ENCODE measurements at regions not wholly inside any gene's neighbourhood (a gene's known extent, or its start where the extent isn't known, plus 50 kb on each side); places are given as distances from the start of the nearest gene placed in this dataset.

DNA sequence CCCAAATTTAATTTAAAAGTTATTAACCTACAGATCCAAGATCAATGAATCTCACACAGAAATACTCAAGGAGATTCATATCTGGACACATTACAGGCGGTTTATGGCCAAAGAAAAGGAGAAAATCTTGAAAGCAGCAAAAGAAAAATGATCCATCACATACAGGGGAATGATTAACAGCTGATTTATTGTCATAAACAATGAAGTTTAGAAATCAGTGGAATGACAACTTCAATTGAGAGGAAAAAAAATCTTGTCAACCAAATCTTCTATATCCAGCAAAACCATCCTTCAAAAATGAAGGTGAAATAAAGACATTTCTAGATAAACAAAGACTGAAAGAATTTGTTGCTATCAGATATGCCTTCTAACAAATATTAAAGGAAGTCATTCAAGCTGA, 156.2 kb upstream of the SEMA6D start:
- DNase-seq, result no peak

DNA sequence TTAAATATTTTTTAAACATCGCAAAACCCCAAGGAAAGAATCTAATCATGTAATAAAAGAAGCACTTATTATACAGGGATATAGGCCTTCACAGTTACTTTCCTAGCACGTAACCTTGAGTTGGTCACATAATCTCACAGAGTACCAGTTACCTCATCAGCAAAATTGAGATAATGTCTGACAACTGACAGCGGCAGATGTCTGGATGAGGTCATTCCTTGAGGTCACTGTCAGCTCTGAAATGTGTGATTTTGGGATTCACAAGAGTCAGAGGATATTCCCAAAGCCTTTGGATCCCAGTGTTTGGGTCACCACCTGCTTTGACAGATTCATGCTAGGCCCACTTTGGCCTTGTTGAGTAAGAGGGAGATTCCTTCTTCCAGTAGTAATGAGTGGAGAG, 151.4 kb upstream of the SEMA6D start:
- no peak for DNase-seq

DNA sequence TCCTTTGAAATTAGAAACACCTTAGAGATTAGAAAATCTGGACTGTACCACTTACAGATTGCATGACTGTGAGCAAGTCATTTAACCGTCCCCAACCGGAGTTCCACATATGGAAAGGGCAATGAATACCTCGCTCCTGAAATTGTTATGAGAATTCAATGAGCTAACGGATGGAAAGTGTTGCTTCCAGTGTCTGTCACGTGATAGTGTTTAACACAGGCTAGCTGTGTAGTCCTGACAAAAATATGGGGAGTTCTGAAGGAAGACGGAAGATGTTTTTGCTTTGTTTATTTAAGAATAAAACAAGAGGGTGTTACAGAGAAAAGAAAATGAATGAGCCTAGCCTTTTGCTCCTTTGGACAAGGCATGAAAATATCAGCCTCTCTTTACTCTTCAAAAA, 150.7 kb upstream of the SEMA6D start:
- DNase-seq, result no peak

DNA sequence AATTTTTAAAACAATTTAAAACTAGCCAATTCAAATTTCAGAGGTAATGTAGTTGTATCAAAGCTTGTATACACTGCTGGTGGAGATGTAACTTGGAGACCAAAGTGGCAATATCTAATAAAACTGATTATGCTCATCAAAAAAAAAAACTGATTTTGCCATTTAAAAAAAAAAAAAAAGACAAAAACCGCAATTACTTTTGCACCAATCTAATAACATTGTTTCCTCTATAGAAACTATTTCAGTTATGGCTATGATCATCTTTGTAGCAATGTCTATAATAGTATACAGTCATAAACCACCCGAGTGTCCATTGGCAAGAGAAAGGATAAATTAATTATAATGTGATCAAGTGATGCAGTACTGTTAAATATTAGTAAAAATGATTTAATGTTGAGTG, 149.3 kb upstream of the SEMA6D start:
- DNase-seq, result no peak

DNA sequence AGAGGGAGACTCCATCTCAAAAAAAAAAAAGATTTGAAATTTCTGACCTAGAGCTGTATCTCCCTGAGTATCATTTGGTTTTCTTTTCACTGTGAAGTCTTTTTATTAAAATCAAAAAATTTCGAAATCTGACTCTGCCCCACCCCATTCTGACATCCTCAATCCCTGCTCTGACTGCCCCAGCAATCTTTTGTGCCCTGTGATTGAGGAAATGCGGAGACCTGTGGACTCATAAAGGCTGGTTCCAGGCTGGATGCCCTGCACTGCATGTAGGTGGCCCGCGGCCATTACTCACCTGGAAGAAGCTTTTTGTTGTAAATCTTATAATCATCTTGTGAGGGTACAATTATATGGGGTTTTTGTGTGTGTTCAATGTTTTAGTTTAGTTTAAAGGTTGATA, 147.3 kb upstream of the SEMA6D start:
- no peak for DNase-seq

- DNase-seq, result no peak
Observed at GRCh38 chr15:47570451-47570850, 146.9 kb upstream of the SEMA6D start.

DNA sequence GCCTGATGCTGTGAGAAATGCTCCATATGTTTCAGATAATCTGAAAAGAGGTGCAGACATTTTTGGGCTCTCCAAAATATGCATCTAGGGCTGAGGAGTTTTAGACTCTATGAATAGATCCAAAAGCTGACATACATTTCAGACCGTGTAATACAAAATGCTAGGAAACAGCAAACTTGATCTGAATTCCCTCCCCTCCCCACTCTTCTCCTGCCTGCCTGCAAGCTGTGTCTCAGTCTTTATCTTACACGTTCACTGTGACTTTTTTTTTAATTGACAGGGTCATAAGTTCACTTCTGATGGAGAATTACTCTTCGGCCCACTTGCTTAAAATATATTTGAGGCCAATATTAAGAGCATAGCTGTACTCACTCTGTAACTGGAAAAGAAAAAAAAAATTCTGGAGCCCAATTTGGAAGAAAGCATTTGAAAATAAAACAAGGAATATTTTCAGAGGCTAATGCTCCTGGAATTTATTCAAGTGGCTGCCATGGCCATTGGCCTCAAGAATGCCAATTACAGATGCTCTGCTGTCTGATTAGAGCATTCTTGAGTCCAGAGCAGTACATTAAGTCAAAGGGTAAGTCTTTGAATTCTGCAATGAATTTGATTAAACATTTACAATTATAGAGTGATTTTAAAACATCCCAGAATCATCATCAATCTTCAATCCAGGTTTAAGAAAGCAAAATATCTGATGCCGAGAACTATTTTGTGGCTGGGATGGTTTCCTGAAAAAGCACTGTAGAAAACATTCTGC, 146.2 kb upstream of the SEMA6D start:
- DNase-seq, result no peak

DNA sequence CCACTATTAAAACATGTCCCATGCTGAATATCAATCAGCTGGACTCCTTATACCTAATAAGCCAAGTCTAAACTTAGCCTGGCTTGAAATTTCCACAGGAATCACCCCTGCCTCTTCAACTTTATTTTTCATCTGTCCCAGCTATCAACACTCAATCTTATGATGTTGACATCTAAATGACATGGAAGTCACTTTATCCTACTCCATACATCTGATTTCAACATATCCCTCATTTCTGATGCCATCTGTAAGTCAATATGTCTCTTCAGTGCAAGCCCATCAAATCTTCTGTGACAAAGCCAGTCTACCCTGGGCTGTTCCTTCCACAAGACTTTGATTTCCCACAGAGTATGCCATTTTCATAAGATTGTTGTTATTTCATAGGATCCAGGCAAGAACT, 143.6 kb upstream of the SEMA6D start:
- no peak for DNase-seq

DNA sequence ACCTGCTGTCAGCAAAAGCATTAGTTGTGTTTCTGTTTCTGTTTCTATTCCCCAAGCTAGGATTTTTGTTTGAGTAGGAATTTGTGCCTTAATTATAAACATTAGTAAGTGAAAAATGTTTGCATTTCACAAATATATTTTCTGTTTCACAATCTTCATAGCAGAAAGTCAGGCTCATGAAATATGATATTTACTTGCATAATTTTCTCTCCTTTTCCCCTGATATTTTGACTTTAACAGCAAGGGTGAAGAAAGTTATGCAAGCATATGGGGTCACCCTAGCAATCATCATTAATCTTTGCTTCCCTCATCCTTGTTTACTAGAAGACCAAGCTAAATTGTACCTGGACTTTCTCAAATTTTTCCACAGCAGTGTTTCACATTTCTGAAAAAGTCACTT, 140.3 kb upstream of the SEMA6D start:
- no peak for DNase-seq

DNA sequence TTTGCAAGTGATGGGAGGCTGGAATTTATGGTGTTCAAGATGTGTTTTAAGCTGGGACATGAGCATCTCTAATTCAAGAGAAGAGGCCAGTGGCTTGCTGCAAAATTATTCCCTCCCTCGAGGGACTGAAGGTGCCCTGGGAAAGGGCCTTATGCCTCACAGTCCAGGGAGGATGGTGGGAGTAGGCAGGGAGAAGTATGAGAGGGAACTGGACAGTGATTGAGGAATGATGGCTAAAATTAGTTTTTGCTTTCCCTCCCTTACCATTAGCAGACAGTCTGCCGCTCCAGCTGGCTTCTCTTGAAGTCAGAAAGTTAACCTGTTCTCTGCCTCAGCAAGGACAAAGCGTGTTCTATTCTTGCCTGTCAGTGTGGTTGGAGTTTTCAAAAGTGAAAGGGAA, 139.8 kb upstream of the SEMA6D start:
- DNase-seq, result no peak

GRCh38 chr15:47582233-47582632, 135.1 kb upstream of the SEMA6D start:
- no peak for DNase-seq

DNA sequence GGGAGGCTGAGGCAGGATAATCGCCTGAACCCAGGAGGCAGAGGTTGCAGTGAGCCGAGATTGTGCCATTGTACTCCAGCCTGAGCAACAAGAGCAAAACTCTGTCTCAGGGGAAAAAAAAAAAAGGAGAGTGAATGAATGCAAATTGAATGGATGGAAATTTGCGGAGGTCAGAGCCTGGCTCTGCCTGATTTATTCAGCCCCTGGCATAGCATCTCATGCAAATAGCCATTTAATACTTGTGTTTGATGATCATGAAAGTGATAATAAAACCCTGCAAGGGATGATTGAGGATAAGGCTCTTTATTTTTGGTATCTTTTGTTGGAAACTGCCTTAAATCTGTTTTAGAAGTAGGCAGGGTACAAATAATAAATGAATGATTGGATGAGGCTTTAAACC, 133.0 kb upstream of the SEMA6D start:
- no peak for DNase-seq

DNA sequence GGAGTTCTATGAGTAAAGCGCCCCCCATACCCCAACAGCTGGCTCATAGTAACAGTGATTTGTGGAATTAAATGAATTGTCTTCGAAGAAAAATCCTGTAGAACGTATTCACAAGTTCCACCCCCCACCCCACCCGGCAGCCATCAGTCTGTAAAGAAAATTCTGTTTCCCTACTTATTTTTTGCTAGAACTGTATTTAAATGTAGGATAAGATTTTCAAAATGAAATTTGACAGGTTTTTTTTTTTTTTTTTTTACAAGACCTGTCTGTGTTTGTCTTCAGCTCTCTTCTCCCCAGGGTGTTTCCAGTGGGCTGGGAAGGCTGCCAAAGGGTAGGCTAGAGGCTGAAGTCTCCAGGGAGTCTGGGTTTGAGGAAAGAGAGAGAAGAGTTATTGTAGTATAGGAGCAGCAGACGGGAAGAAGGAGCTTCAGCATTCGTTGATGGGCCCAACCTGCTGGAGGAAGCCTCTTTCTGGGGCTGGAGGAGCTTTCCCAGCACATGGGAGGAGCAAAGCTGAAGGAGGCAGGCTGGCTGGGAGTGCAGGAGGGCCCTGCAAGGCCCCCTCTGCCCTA, 130.6 kb upstream of the SEMA6D start:
- no peak for DNase-seq

DNA sequence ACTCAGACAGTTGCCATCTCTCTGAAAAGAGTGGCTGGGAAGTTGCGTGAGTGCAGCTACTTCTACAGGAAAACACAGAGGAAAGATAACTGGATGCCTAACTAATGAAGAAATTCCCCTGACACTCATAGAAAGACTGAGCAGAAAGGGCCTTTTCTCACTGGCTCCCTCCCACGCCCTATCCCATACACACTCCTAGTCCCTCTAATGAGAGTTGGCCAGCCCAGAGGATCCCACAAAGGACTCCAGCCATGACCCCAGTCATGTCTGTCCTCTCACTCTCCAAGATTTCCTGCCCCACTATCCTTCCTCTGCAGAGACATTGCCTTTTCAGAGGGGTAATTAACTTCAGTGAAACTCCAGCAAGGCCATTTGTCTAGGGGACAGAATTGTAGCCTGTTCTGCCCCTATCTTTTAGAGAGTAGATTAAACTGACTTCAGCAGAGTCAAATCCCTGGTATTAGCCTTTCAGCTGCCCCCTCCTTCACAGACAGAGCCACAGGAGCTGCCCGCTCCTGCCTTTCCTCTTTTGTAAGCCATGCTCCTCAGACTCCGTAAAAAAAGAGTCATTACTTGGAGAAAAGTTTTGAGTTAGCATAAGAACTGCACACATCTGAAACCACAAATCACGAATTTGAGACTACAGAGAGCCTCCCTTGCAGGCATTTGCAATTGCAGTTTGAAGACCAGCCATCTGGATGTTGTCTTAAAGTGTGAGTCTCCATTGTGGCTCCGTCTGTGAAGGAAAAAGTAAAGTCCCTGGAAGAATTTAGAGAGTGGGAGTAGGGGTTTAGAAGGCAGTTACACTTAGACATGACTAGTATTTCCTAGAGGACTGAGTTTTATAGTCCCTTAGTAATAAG, 129.1 kb upstream of the SEMA6D start:
- no peak for DNase-seq

- DNase-seq, result no peak
Observed at GRCh38 chr15:47588958-47589357, 128.3 kb upstream of the SEMA6D start.

- no peak for DNase-seq
Observed at GRCh38 chr15:47598996-47599395, 118.3 kb upstream of the SEMA6D start.

GRCh38 chr15:47599806-47600205, 117.5 kb upstream of the SEMA6D start:
- DNase-seq, result no peak

GRCh38 chr15:47602121-47602520, 115.2 kb upstream of the SEMA6D start:
- no peak for DNase-seq

DNA sequence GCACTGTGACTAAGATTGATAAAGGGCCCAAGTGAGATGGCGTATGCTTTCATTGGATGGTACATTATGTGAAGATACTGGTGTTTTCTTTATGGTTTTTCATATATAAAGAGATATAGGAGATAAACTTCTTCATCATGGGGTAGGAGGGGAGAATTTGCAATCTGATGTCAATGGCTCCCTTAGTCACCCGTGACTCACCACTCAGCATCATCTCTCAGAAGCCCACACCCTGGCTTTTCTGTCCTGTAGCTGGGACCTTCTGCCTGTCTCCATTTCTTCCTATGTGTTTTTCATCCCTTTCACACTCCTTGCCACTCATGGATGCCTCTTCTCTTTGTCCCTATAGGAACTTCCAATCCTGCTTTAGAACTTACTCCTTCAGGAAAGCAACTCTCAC, 114.3 kb upstream of the SEMA6D start:
- DNase-seq, result no peak

DNA sequence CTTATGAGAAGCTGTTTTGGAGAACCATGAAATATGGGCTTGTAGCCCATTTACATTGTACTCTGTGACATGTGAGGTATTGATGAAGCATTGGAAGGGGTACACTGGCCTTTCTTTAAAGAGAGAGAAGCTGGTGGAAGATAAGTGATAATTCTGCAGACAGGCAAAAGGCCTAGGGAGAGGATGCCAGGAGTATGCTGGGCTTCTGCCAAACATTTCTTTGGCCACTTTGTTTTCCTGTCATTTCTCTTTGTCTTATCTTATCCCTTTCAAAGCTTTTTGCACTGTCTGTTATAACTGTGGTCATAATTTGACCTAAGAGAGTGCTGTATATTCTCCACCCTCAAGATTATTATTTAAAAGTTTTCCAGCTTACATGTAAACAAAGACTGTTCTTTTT, 109.6 kb upstream of the SEMA6D start:
- DNase-seq, result no peak

DNA sequence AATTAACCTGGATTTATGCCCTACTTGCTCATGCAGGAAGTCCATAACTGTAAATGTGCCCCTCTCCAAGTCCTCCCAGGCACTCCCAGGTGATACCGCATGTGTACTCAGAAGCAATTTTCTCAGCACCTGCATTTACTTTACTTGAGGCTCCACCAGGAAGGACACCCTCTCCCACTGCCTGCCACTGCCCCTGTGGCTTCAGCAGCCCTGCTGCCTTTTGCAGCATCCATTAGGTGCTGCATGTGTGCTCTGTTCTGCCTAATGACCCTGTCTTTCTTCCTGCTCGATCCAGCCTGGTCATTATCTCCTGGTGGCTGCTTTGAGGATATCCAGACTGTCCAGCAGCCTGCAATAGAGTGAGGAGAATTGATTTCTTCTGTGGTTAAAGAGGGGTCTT, 107.6 kb upstream of the SEMA6D start:
- no peak for DNase-seq

- no peak for DNase-seq
Observed at GRCh38 chr15:47610736-47611135, 106.6 kb upstream of the SEMA6D start.

GRCh38 chr15:47614360-47615011, 102.8 kb upstream of the SEMA6D start:
- DNase-seq, result no peak

- no peak for DNase-seq
Observed at GRCh38 chr15:47616876-47617275, 100.4 kb upstream of the SEMA6D start.
